ENCODE measurements at regions not wholly inside any gene's neighbourhood (a gene's known extent, or its start where the extent isn't known, plus 50 kb on each side); places are given as distances from the start of the nearest gene placed in this dataset.

DNA sequence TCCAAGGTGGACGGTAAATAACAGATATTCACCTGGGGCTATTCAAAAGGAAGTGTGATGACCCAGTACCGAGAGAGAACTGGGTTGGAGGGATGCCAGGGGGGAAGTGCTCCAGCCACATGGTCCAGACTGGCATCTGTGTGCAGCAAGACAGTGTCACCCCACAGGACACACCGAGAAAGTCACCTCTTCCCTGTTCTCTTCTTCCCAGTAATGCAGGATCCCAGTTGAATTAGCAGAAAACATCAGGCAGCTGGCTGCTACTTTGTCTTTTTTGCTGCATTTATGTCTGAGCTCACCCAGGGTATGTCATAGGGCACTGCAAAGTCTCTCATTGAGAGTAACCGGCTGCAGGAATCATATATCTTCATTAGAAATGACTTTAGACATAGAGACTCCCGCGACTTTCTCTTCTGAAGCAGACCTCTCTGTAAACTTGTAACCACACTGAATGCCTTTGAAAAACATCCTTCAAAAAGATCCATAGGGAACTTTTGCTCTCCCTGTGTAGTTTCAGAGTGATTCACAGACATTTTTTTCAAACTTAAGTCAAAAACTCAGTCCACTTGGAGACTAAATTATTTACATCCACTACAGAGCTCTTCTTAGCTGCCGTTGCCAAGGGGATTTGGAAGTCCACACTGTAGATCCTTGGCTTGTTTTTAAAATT lies 609.0 kb upstream of the DPP6 start:
- no peak for DNase-seq (ENCODE audit: low read depth in 2 of 2)

- no peak for DNase-seq (ENCODE audit: low read depth in 2 of 2)
These were observed 607.6 kb upstream of the DPP6 start for GRCh38 chr7:153444641-153445040.

DNA sequence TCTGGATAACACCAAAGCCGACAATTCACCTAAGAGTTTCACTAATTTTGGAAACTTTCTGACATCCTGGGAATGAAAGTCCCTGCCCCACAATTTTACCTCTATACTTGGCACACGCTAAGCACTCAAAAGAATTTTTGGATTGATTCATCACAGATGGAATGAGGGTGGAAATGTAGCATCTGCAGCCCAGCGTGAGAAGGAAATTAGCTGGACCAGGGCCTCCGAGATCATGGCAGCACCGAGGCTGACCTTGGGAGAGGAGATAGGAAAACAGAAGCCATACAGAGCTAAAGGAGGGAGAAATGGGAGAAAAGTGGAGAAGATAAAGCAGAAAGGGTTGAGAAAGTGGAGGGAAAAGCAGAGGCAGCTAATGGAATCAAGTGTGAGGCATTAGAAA lies 606.6 kb upstream of the DPP6 start:
- no peak for DNase-seq (ENCODE audit: low read depth in 2 of 2)

GRCh38 chr7:153446490-153446889 lies 605.7 kb upstream of the DPP6 start:
- no peak for DNase-seq (ENCODE audit: low read depth in 2 of 2)

GRCh38 chr7:153447011-153447410 lies 605.2 kb upstream of the DPP6 start:
- no peak for DNase-seq (ENCODE audit: low read depth in 2 of 2)

DNA sequence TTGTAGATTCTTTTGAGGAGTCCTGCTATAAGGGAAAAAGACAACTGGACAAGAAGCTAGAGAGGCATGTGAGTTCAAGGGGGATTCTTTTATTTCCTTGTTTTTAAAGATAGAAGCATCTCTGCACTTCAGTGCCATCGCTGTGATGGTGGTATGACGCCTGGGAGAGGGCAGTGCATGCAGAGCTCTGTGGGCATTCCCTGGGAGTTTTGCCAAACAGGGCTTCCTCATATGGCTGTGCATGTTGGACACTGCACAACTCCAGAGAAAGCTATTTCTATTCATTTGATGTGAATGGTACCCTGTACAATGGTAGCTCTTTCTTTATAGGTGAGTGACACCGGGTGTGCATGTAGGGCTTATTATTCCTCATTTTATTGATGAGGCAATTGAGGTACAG lies 599.5 kb upstream of the DPP6 start:
- DNase-seq (ENCODE audit: low read depth in 2 of 2): no peak

DNA sequence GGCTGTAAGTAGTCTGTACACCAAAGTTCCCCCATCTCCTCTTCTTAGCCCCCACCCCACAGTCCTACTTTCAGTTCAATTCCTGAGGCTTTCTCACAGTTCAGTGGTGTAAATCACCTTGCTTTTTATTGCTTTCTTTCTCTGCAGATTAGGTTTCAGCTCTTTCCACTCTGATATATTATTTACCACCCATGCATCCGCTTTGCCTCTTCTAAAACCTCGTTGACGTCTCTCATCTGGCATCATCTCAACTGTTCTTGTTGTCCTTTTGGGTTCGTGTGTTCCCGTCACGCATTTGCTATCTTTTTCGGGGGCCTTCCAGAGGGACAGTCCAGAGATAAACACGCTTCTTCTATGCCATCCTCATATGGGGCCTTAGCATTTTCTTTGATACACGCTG lies 597.9 kb upstream of the DPP6 start:
- no peak for DNase-seq (ENCODE audit: low read depth in 2 of 2)

DNA sequence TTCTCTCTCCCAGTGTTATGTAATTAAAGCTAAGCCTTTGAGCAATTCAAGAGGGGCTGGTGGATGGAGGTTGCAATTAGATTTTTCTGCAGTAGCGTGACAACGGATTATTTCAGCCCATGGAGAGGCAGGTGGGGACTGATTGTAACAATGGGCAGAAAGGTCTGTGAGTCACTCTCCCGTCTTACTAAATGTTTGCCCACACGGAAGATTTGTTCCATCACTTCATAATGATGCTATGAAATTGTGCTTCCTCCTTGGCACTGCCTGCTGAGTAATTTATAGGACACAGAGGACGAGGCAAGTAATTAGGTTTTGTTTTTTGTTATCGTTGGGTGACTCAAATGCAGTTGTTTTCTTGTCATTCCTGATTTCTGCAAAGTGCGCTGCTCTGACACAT lies 594.5 kb upstream of the DPP6 start:
- no peak for DNase-seq (ENCODE audit: low read depth in 2 of 2)

GRCh38 chr7:153470004-153470671 lies 582.1 kb upstream of the DPP6 start:
- DNase-seq (ENCODE audit: low read depth in 2 of 2): no peak

DNA sequence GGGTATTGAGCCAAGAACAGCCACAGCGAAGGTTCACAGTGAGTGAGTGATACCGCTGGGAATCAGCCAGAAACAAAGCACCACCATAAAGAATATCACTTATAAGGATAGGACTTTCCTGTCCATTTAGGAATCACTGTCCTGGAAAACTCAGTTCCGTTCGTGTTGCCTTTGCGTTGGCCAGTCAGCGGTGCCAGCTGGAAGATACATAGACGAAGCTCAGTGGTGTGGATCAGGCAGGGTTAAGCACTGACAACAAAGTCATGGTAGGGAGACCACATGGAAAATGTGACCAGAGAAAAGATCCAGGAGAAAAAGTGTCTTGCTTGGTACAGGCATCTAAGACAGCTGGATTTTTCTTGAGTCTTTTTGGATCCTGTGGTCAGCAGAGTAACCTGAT lies 579.7 kb upstream of the DPP6 start:
- no peak for DNase-seq (ENCODE audit: low read depth in 2 of 2)

GRCh38 chr7:153473185-153473584 lies 579.0 kb upstream of the DPP6 start:
- DNase-seq (ENCODE audit: low read depth in 2 of 2): no peak

- no peak for DNase-seq (ENCODE audit: low read depth in 2 of 2)
These were observed 577.0 kb upstream of the DPP6 start for GRCh38 chr7:153475239-153475638.

DNA sequence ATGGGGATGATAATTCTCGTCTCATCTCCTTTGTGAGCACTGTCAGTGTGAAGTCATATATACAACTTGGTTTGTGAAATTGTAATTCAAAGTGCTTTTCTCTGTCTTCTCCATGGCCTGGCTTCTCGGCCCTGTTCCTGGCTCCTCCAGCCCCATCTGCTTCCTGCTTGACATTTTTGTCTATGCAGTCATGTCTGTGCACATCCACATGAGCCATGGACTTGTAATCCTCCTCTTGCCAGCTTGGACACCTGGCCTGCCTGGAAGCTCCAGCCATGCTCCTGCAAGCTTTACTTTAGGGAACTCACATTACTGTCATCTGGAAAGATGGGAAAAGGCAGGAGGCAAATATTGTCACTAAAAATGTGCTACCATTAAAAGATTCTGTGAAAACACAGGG lies 576.0 kb upstream of the DPP6 start:
- DNase-seq (ENCODE audit: low read depth in 2 of 2): no peak

DNA sequence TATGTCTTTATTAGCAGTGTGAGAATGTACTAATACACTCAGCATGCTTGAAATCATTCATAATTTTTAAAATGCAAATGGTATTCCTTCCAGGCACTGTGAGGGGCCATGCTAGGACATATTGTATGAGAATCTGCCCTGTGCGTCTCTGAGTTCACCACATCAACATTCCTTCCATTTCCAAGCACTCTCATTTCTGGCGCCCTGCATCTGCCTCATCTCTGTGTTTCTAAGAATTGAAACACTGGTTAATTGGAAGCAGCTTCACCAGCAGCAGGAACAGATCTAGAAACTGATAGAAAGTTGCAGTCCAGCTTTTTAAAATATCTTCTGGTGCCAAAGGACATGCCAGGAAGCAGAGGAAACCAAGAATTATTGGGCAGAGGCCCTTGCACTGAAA lies 555.9 kb upstream of the DPP6 start:
- DNase-seq (ENCODE audit: low read depth in 2 of 2): no peak

DNA sequence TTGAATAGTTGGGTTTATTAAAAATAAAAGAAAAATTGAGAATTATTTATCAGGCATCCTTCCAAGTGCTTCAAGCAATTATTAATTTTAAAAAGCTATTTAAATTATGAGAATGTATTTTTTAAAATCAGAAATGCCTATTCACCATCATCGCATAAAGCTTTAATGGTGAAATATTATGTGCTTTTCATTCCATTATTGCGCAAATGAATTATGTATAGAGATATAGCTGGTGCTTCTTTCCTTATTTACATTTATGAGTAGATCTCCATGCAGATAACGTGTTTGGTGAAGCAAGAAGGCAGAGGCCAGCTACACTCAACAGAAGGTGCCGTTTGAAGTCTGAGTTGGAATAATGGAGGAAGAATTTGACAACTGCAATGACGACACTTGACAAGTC lies 549.1 kb upstream of the DPP6 start:
- no peak for DNase-seq (ENCODE audit: low read depth in 2 of 2)

DNA sequence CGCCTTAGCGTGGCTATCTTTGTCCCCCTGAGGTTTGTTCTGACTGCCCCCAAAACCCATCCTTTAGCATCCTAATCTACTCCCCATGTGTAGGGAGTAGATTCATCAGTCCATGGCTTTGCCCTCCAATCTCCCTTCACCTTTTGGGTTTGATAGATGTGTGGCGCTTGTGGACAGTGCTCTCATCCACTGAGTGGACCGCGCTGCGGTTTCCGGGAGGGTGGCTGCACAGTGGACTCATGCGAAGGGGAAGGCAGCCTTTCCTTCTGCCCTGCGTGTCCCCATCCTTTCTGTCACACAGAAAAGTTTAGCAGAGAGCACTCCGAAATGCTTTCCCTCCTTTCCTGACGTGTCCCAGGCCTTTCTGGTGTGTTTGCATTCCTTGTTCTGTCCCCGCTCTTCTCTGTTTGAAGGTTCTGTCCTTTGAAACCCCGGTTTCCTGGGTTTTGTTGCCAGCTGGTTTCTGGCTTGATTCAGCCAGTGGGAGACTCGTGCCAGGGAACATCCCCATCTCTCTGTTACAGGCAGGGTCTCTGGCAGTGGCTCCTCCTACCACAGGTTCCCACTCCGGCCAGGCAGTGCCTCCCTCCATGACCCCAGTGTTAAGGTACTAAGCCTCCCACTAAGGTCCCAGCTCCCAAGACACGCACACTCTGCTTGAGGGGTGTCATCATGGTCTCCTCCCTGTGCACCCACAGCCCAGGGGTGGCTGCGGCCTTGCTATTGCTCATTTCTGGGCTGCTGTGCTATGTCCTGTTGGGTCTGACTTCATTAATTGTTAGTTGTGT lies 547.7 kb upstream of the DPP6 start:
- no peak for DNase-seq (ENCODE audit: low read depth in 2 of 2)

DNA sequence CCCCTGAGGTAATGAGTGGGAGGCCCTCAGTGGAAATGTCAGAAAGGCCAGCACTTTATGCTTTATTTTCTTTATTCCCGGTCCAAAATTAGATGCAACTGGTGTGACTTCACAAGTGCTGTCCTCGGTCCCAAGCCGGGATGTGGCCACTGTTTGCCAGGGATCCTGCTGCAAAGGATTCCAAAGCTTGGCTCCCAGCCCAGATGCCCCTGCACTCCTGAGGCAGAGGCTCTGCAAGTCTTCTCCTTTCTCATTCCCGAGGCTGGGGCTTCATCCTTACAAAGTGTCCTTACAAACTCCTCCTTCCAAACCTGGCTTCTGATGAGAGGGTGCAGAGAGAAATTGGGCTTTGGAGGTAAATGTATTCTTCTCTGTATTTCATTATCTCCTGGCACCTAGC lies 544.3 kb upstream of the DPP6 start:
- no peak for DNase-seq (ENCODE audit: low read depth in 2 of 2)

- DNase-seq (ENCODE audit: low read depth in 2 of 2): no peak
These were observed 542.4 kb upstream of the DPP6 start for GRCh38 chr7:153509768-153510167.

GRCh38 chr7:153510674-153511073 lies 541.5 kb upstream of the DPP6 start:
- no peak for DNase-seq (ENCODE audit: low read depth in 2 of 2)

GRCh38 chr7:153514032-153514431 lies 538.2 kb upstream of the DPP6 start:
- DNase-seq (ENCODE audit: low read depth in 2 of 2): no peak

DNA sequence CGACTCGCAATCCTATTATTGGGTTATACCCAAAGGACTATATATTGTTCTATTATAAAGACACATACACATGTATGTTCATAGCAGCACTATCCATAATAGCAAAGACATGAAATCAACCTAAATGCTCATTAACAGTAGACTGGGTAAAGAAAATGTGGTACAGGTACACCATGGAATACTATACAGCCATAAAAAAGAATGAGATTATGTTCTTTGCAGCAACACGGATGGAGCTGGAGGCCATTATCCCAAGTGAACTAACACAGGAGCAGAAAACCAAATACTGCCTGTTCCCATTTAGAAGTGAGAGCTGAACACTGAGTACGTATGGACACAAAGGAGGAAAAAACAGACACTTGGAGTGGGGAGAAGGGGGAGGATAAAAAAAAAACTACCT lies 536.8 kb upstream of the DPP6 start:
- no peak for DNase-seq (ENCODE audit: low read depth in 2 of 2)

DNA sequence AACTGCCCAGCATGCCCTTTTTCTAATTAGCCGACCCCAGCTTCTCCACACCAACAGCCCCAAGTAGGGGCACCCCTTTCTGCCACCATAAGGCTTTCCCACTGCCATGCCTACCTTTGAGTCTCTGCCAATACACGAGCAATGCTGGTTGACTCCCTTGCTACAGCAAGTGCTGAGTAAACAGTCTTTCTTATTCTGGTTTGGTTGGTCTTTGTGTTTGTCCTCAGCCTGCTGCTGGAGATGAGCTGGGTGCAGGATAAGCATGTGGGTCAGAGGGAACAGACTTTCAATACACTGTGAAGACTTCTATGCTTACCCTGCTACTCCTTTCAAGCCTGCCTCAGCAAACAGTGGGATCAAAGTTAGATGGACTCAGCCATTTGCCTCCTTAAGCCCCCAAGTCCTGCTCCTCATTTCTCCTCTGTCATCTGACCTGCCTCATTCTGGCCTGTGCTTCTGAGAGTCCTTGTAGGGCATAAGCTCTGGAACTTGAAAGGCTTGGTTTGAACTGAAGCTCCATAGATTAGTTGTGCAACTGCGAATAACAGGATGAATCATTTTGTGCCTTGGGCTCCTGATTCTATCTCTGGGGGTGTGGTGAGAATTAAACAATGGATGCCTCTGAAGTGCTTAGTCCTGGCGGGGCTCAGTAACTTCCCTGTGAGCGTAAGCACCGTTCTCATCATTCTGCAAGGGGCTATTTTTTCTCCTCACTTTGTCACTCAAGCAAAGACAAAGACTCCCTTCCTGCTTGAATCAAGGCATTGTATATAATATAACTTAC lies 533.8 kb upstream of the DPP6 start:
- no peak for DNase-seq (ENCODE audit: low read depth in 2 of 2)

Measured in stimulated activated CD4-positive, alpha-beta T cell treated with anti-CD3 and anti-CD28 coated beads, Interleukin-4, amount 100 ng/mL, for 48 hours (primary cell).